Erythroblast (primary cell): ENCODE measurements at regions not wholly inside any gene's neighbourhood (a gene's known extent, or its start where the extent isn't known, plus 50 kb on each side); places are given as distances from the start of the nearest gene placed in this dataset.

ENCODE experiments used
- GATA1 ChIP-seq: IDR thresholded peaks from 2 replicates; pipeline ENCODE4 v1.6.1; 2011; ENCODE audit warnings: low read depth, mild to moderate bottlenecking, control low read depth, low read length, moderate library complexity
- POLR2A ChIP-seq: IDR thresholded peaks from 2 replicates; pipeline ENCODE4 v1.6.1; 2011; ENCODE audit warnings: mild to moderate bottlenecking, low read length

GRCh38 chr16:64412578-64413280 is 709.1 kb downstream of the CDH11 start:
- TF ChIP-seq POLR2A (no peak), GATA1 (no peak)
